C4-2B (cell line): ENCODE measurements at regions not wholly inside any gene's neighbourhood (a gene's known extent, or its start where the extent isn't known, plus 50 kb on each side); places are given as distances from the start of the nearest gene placed in this dataset.

ENCODE experiments used
- ZFX ChIP-seq: fragments of 450-650 bp; IDR thresholded peaks from 2 replicates; pipeline ENCODE4 v1.6.1; 2017
- TF ChIP-seq, protein P1 (sequence below): fragments of 450-650 bp; conservative IDR thresholded peaks from 2 replicates; pipeline ENCODE4 v1.5.1; 2017; ENCODE audit warnings: mild to moderate bottlenecking

DNA sequence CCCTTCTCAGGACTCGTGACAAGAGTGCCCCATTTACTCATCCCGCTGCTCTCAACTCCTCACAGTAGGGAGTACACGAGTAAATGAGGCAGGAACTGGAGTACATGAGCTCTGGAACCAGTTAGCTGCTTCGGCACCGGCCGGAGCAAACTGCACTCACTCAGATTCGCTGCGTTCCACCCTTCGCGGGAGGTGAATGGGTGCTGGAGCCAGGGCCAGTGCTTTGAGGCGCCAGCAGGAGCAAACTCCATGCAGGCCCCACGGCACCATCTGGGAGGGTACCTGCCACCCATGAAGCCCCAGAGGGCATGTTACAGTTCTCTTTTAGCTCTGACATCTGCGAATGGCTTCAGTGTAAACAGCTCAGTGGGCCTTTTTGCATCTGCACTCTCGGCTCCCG is 315.5 kb upstream of the GK2 start:
- TF ChIP-seq, protein P1, sequence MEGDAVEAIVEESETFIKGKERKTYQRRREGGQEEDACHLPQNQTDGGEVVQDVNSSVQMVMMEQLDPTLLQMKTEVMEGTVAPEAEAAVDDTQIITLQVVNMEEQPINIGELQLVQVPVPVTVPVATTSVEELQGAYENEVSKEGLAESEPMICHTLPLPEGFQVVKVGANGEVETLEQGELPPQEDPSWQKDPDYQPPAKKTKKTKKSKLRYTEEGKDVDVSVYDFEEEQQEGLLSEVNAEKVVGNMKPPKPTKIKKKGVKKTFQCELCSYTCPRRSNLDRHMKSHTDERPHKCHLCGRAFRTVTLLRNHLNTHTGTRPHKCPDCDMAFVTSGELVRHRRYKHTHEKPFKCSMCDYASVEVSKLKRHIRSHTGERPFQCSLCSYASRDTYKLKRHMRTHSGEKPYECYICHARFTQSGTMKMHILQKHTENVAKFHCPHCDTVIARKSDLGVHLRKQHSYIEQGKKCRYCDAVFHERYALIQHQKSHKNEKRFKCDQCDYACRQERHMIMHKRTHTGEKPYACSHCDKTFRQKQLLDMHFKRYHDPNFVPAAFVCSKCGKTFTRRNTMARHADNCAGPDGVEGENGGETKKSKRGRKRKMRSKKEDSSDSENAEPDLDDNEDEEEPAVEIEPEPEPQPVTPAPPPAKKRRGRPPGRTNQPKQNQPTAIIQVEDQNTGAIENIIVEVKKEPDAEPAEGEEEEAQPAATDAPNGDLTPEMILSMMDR, result no peak
- TF ChIP-seq ZFX, result no peak
